ENCODE measurements at regions not wholly inside any gene's neighbourhood (a gene's known extent, or its start where the extent isn't known, plus 50 kb on each side); places are given as distances from the start of the nearest gene placed in this dataset.

DNA sequence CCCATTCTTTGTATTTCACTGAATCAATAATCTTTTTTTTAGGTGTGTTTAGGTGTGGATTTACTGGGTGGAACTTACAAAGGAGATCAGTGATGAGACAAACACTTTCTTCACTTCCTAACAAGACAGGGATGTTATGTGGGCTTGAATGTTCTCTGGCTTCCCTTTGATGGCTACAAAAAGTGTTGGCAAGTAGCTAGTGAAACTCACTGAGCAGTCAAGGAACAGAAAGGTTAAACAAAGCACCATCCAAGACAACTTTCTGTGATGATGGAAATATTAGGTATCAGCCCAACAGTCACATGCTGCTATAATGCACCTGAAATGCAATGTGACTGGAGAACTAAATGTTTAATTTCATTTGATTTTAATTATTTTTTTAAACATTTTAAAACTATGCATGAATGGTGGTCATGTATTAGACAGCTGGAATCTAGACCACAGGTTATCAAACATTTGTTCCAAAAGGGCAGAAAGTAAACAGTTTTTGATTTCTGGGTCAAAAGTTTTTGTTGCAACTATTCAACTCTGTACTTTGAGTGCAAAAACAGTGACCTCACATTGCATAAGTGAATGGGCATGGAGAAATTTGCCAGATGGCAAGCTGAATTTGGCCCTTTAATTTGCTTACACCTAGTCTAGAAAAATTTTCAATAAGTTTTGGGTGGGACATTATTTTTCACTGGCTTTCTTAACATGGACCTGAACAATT is 1272.7 kb upstream of the TMEFF2 start:
- intact Hi-C loops (cut with micrococcal nuclease; ENCODE audit: unreplicated experiment): no loop called here
- DNase-seq (ENCODE audit: low spot score): no peak
- BruUV-seq (replicated peaks): no TSS peak
- POLR2A ChIA-PET (ENCODE audit: low non-redundant PET): no interaction called here
- H3K4me3 ChIP-seq (ENCODE audit: low read depth, low read length, poor library complexity, severe bottlenecking): no peak overlapping the region
- no peaks in the 10 kb centered on the region for H3K36me3 ChIP-seq (ENCODE audit: insufficient read depth, low read length, poor library complexity, severe bottlenecking)
- no peaks in the 10 kb centered on the region for H3K4me1 ChIP-seq (ENCODE audit: insufficient read depth, low read length, poor library complexity, severe bottlenecking)
- CTCF ChIA-PET: no interaction called here
- H3K9me3 ChIP-seq (ENCODE audit: low read depth, low read length, poor library complexity, severe bottlenecking): no peaks in the 10 kb centered on the region
- no peak overlapping the region for H3K27ac ChIP-seq (ENCODE audit: low read depth, low read length, poor library complexity, severe bottlenecking)
- H3K27me3 ChIP-seq (replicated peaks; ENCODE audit: insufficient read depth, low read depth, low read length, poor library complexity): no peaks in the 10 kb centered on the region
- TF ChIP-seq, protein P1, sequence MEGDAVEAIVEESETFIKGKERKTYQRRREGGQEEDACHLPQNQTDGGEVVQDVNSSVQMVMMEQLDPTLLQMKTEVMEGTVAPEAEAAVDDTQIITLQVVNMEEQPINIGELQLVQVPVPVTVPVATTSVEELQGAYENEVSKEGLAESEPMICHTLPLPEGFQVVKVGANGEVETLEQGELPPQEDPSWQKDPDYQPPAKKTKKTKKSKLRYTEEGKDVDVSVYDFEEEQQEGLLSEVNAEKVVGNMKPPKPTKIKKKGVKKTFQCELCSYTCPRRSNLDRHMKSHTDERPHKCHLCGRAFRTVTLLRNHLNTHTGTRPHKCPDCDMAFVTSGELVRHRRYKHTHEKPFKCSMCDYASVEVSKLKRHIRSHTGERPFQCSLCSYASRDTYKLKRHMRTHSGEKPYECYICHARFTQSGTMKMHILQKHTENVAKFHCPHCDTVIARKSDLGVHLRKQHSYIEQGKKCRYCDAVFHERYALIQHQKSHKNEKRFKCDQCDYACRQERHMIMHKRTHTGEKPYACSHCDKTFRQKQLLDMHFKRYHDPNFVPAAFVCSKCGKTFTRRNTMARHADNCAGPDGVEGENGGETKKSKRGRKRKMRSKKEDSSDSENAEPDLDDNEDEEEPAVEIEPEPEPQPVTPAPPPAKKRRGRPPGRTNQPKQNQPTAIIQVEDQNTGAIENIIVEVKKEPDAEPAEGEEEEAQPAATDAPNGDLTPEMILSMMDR (conservative IDR thresholded peaks at IDR 0.05; ENCODE audit: low read depth, low read length): no peak
- no peak for TF ChIP-seq EZH2 (IDR thresholded peaks at IDR 0.05; ENCODE audit: borderline replicate concordance, low read depth, low read length, poor library complexity, severe bottlenecking)

DNA sequence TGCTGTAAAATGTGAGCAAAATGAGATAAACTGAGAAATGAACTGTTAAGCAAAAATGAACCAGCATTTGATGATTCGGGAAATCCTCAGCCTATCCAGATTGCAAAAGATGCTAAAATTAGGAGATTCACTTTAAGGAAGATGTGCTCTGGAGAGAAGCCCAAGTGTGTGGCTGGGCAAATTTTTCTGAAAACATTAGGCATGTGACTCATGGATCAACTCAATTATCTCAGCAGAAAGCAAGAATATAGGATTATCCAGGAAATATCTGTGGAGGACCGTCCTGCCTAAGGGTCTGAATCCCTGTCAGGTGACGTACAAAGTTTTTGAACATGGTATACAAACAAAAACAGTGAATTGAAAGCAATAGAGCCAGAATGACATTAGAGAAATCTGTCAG is 1268.3 kb upstream of the TMEFF2 start:
- intact Hi-C loops (cut with micrococcal nuclease; ENCODE audit: unreplicated experiment): no loop called here
- ChIA-PET POLR2A (ENCODE audit: low non-redundant PET) (no interaction called here), CTCF (no interaction called here)

DNA sequence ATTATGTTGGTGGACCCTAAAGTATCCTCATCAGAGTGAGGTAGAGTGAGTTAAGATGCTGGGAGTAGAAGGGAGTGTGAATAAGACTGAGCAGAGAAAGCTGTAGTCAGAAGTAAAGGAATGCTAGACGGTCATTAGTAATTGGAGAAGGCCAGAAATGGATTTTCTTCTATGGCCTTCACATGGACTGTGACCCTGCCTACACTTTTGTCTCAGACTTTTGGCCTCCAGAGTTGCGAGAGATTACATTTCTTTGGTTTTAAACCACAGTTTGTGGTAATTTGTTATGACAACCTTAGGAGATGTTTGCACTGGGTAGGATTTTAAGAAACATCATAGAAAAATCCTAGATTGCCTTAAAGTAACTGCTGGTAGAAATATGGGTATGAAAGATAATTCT is 1267.7 kb upstream of the TMEFF2 start:
- no peaks in the 10 kb centered on the region for H3K9me3 ChIP-seq (ENCODE audit: low read depth, low read length, poor library complexity, severe bottlenecking)
- no peak overlapping the region for H3K4me3 ChIP-seq (ENCODE audit: low read depth, low read length, poor library complexity, severe bottlenecking)
- no peak for DNase-seq (ENCODE audit: low spot score)
- intact Hi-C loops (cut with micrococcal nuclease; ENCODE audit: unreplicated experiment): no loop called here
- no peak for TF ChIP-seq EZH2 (IDR thresholded peaks at IDR 0.05; ENCODE audit: borderline replicate concordance, low read depth, low read length, poor library complexity, severe bottlenecking)
- TF ChIP-seq, protein P1 (conservative IDR thresholded peaks at IDR 0.05; ENCODE audit: low read depth, low read length): no peak
- BruUV-seq (replicated peaks): no TSS peak
- ChIA-PET POLR2A (ENCODE audit: low non-redundant PET) (no interaction called here), CTCF (no interaction called here)
- no peaks in the 10 kb centered on the region for H3K27me3 ChIP-seq (replicated peaks; ENCODE audit: insufficient read depth, low read depth, low read length, poor library complexity)
- no peak overlapping the region for H3K27ac ChIP-seq (ENCODE audit: low read depth, low read length, poor library complexity, severe bottlenecking)
- H3K36me3 ChIP-seq (ENCODE audit: insufficient read depth, low read length, poor library complexity, severe bottlenecking): no peaks in the 10 kb centered on the region
- H3K4me1 ChIP-seq (ENCODE audit: insufficient read depth, low read length, poor library complexity, severe bottlenecking): no peaks in the 10 kb centered on the region

More for the DNA sequence above, 1268.3 kb upstream of the TMEFF2 start:
- DNase-seq (ENCODE audit: low spot score): peak; percentile 38
- TF ChIP-seq, protein P1 (conservative IDR thresholded peaks at IDR 0.05; ENCODE audit: low read depth, low read length): no peak
- no peak for TF ChIP-seq EZH2 (IDR thresholded peaks at IDR 0.05; ENCODE audit: borderline replicate concordance, low read depth, low read length, poor library complexity, severe bottlenecking)
- BruUV-seq (replicated peaks): no TSS peak
- Histone ChIP-seq H3K27ac (ENCODE audit: low read depth, low read length, poor library complexity, severe bottlenecking) (no peak overlapping the region), H3K36me3 (ENCODE audit: insufficient read depth, low read length, poor library complexity, severe bottlenecking) (no peaks in the 10 kb centered on the region), H3K4me3 (ENCODE audit: low read depth, low read length, poor library complexity, severe bottlenecking) (no peak overlapping the region), H3K27me3 (replicated peaks; ENCODE audit: insufficient read depth, low read depth, low read length, poor library complexity) (no peaks in the 10 kb centered on the region), H3K9me3 (ENCODE audit: low read depth, low read length, poor library complexity, severe bottlenecking) (no peaks in the 10 kb centered on the region), H3K4me1 (ENCODE audit: insufficient read depth, low read length, poor library complexity, severe bottlenecking) (no peaks in the 10 kb centered on the region)
